OCI-LY3 (cell line): ENCODE measurements at regions not wholly inside any gene's neighbourhood (a gene's known extent, or its start where the extent isn't known, plus 50 kb on each side); places are given as distances from the start of the nearest gene placed in this dataset.

ENCODE experiments used
- CTCF ChIP-seq: fragments of 200-600, 300-600 bp; sonication (generic); IDR thresholded peaks from 2 replicates; pipeline ENCODE4 v1.5.1; 2014; ENCODE audit warnings: antibody characterized with exemption, low read length, low read depth
- EZH2phosphoT487 ChIP-seq: fragments of 200-600 bp; shearing (Covaris generic); IDR thresholded peaks from 2 replicates; pipeline ENCODE4 v1.6.1; 2018; ENCODE audit warnings: antibody characterized with exemption, mixed run types, low read depth

GRCh38 chr3:55412545-55412944, 74.6 kb downstream of the WNT5A start:
- TF ChIP-seq EZH2phosphoT487 (no peak), CTCF (no peak)
